KMS-11 (cell line): ENCODE measurements at regions not wholly inside any gene's neighbourhood (a gene's known extent, or its start where the extent isn't known, plus 50 kb on each side); places are given as distances from the start of the nearest gene placed in this dataset.

ENCODE experiments used
- H2AFZ ChIP-seq: fragments of 200-600 bp; sonication (generic); 2 replicates; pipeline ENCODE4 v1.6.1; 2016; ENCODE audit warnings: antibody characterized with exemption, mixed run types, low read depth
- H3K27ac ChIP-seq: fragments of 200-600 bp; sonication (generic); 2 replicates; pipeline ENCODE4 v1.6.1; 2016; ENCODE audit warnings: mild to moderate bottlenecking, mixed run types
- H3K27me3 ChIP-seq: fragments of 200-600 bp; sonication (generic); 2 replicates; pipeline ENCODE4 v1.6.1; 2017; ENCODE audit warnings: mild to moderate bottlenecking, low read depth, mixed run types, moderate library complexity; ENCODE audit not compliant: insufficient read depth
- H3K36me3 ChIP-seq: fragments of 200-600 bp; sonication (generic); 2 replicates; pipeline ENCODE4 v1.6.1; 2017; ENCODE audit warnings: mild to moderate bottlenecking, mixed run types; ENCODE audit not compliant: insufficient read depth
- H3K4me1 ChIP-seq: fragments of 200-600 bp; sonication (generic); 2 replicates; pipeline ENCODE4 v1.6.1; 2016; ENCODE audit warnings: mild to moderate bottlenecking, low read depth, mixed run types; ENCODE audit not compliant: poor library complexity, severe bottlenecking
- H3K4me2 ChIP-seq: fragments of 200-600 bp; sonication (generic); 2 replicates; pipeline ENCODE4 v1.7.0; 2016; ENCODE audit warnings: mild to moderate bottlenecking, mixed run types
- H3K4me3 ChIP-seq: fragments of 200-600 bp; sonication (generic); IDR thresholded peaks from 2 replicates; pipeline ENCODE4 v1.6.1; 2017; ENCODE audit warnings: low read depth, low read length, mixed read lengths; ENCODE audit not compliant: insufficient read depth
- H3K79me2 ChIP-seq: fragments of 200-600 bp; sonication (generic); 2 replicates; pipeline ENCODE4 v1.6.1; 2016; ENCODE audit warnings: low read depth, mixed run types; ENCODE audit not compliant: insufficient read depth
- H3K9ac ChIP-seq: fragments of 200-600 bp; sonication (generic); 2 replicates; pipeline ENCODE4 v1.6.1; 2016; ENCODE audit warnings: mild to moderate bottlenecking, mixed run types
- H4K20me1 ChIP-seq: fragments of 200-600 bp; sonication (generic); 2 replicates; pipeline ENCODE4 v1.6.1; 2016; ENCODE audit warnings: mild to moderate bottlenecking, mixed run types; ENCODE audit not compliant: insufficient read depth
- TF ChIP-seq, protein P1 (sequence below): fragments of 200-600 bp; sonication (generic); conservative IDR thresholded peaks from 2 replicates; pipeline ENCODE4 v1.6.1; 2017; ENCODE audit warnings: low read depth, mild to moderate bottlenecking, antibody characterized with exemption, low read length, moderate library complexity, mixed read lengths

DNA sequence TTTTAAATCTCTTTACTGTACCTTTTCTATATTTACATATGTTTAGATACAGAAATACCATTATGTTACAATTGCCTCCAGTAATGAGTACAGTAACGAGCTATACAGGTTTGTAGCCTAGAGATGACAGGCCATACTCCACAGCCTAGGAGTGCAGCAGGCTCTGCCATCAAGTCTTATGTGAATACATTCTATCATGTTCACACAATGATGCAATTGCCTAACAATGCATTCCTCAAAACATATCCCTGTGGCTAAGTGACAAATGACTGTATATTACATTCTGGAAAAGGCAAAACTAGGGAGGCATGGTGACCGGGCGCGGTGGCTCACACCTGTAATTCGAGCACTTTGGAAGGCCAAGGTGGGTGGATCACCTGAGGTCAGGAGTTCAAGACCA, 192.4 kb upstream of the IGF1R start:
- Histone ChIP-seq H3K27me3 (no peaks in the 10 kb centered on the region), H3K4me2 (no peak overlapping the region), H4K20me1 (no peaks in the 10 kb centered on the region), H3K79me2 (no peaks in the 10 kb centered on the region), H3K27ac (no peak overlapping the region), H3K36me3 (no peaks in the 10 kb centered on the region), H3K4me1 (no peaks in the 10 kb centered on the region), H3K9ac (no peak overlapping the region), H3K4me3 (no peak overlapping the region), H2AFZ (no peak overlapping the region)
- TF ChIP-seq, protein P1, sequence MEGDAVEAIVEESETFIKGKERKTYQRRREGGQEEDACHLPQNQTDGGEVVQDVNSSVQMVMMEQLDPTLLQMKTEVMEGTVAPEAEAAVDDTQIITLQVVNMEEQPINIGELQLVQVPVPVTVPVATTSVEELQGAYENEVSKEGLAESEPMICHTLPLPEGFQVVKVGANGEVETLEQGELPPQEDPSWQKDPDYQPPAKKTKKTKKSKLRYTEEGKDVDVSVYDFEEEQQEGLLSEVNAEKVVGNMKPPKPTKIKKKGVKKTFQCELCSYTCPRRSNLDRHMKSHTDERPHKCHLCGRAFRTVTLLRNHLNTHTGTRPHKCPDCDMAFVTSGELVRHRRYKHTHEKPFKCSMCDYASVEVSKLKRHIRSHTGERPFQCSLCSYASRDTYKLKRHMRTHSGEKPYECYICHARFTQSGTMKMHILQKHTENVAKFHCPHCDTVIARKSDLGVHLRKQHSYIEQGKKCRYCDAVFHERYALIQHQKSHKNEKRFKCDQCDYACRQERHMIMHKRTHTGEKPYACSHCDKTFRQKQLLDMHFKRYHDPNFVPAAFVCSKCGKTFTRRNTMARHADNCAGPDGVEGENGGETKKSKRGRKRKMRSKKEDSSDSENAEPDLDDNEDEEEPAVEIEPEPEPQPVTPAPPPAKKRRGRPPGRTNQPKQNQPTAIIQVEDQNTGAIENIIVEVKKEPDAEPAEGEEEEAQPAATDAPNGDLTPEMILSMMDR: no peak

DNA sequence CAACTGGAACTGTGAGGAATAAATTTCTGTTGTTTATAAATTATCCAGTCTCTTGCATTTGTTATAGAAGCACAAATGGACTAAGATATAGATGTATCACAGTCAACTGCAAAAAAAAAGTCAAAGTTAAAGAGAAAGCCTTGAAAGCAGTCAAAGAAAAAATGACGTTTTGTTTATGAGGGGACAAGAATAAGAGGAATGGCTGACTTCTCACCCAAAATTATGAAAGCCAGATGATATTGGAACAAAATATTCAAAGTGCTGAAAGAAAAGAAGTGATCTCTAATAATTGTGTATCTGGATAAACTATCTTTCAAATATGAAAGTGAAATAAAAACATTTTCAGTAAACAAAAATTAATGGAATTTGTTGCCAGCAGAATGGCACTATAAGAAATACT, 171.8 kb upstream of the IGF1R start:
- TF ChIP-seq, protein P1: no peak
- Histone ChIP-seq H3K4me1 (no peaks in the 10 kb centered on the region), H2AFZ (no peak overlapping the region), H3K36me3 (no peaks in the 10 kb centered on the region), H3K4me3 (no peak overlapping the region), H3K79me2 (no peaks in the 10 kb centered on the region), H3K27me3 (no peaks in the 10 kb centered on the region), H3K27ac (no peak overlapping the region), H4K20me1 (no peaks in the 10 kb centered on the region), H3K9ac (no peak overlapping the region), H3K4me2 (no peak overlapping the region)

DNA sequence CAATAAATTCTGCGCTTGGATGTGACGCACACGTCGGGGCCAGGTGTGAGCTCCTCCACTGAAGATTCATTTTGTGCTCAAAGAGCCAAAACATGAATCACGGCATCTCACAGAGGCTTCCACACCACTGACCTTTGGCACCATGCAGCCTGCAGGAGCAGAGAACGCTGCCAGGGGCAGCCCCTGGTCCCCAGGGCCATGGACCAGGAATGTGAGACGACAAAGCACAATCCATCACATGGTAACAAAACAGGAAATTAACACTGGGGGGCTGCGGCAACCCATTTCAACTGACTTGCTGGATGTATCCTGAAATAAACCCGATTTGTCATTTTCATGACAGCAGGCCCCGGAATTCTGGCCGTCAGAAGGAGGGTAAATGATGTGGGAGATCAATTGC, 167.5 kb upstream of the IGF1R start:
- H3K4me2 ChIP-seq: no peak overlapping the region
- H3K79me2 ChIP-seq: no peaks in the 10 kb centered on the region
- H3K4me3 ChIP-seq: no peak overlapping the region
- H3K27ac ChIP-seq: no peak overlapping the region
- no peak overlapping the region for H2AFZ ChIP-seq
- no peaks in the 10 kb centered on the region for H3K4me1 ChIP-seq
- H3K27me3 ChIP-seq: no peaks in the 10 kb centered on the region
- no peak overlapping the region for H3K9ac ChIP-seq
- no peaks in the 10 kb centered on the region; the same call in 1 of the 2 replicates for H3K36me3 ChIP-seq
- TF ChIP-seq, protein P1: no peak
- H4K20me1 ChIP-seq: no peaks in the 10 kb centered on the region

DNA sequence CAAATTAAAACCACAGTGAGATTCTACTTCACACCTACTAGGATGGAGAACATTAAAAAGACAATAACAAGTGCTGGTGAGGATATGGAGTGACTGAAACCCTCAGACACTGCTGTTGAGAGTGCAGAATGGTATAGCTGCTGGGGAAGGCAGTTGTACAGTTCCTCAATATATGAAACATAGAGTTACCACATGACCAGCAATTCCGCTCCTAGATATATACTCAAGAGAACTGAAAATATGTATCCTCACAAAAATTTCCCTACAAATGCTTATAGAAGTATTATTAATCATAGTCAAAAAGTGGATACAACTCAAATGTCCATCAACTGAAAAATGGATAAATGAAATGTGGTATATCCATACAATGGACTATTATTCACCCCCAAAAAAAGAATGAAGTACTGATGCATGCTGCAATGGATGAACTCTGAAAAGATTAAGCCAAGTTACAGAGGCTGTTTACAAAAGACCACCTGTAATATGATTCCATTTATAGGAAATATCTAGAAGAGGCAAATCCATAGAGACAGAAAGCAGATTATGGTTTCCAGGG, 164.7 kb upstream of the IGF1R start:
- Histone ChIP-seq H3K27ac (no peak overlapping the region), H3K4me2 (no peak overlapping the region), H3K36me3 (no peaks in the 10 kb centered on the region; the same call in 1 of the 2 replicates), H3K79me2 (no peaks in the 10 kb centered on the region), H3K9ac (no peak overlapping the region), H4K20me1 (no peaks in the 10 kb centered on the region), H3K27me3 (no peaks in the 10 kb centered on the region), H3K4me1 (no peaks in the 10 kb centered on the region), H3K4me3 (no peak overlapping the region), H2AFZ (no peak overlapping the region)
- TF ChIP-seq, protein P1: no peak
